HFFc6 (cell line): ENCODE measurements at regions not wholly inside any gene's neighbourhood (a gene's known extent, or its start where the extent isn't known, plus 50 kb on each side); places are given as distances from the start of the nearest gene placed in this dataset.
"Not testable (repeated sequence)": the region's sequence is repeated elsewhere in the genome, so short reads cannot be mapped to it uniquely, and the experiment has no call there.

ENCODE experiments used
- DNase-seq: peaks from one replicate; pipeline ENCODE4 v3.0.0-alpha.2; 2018
- H3K27ac Mint-ChIP-seq: 2 replicates; pipeline ENCODE4 v1.8.0; 2020; ENCODE audit warnings: mild to moderate bottlenecking, mixed read lengths
- H3K27me3 Mint-ChIP-seq: 2 replicates; pipeline ENCODE4 v1.8.0; 2021; ENCODE audit warnings: mild to moderate bottlenecking, moderate library complexity, mixed read lengths; ENCODE audit not compliant: insufficient read depth
- H3K36me3 Mint-ChIP-seq: 2 replicates; pipeline ENCODE4 v1.8.0; 2021; ENCODE audit warnings: low read depth, mixed read lengths
- H3K4me1 Mint-ChIP-seq: 2 replicates; pipeline ENCODE4 v1.8.0; 2020; ENCODE audit warnings: low read depth, mixed read lengths
- H3K4me3 Mint-ChIP-seq: 2 replicates; pipeline ENCODE4 v1.8.0; 2020; ENCODE audit warnings: mild to moderate bottlenecking, moderate library complexity, mixed read lengths
- H3K9me3 Mint-ChIP-seq: 2 replicates; pipeline ENCODE4 v1.8.0; 2020; ENCODE audit warnings: mild to moderate bottlenecking, mixed read lengths
- CTCF ChIP-seq: fragments of 200-600 bp; sonication (generic); IDR thresholded peaks from 2 replicates; pipeline ENCODE4 v1.5.0; 2021; ENCODE audit warnings: antibody characterized with exemption, mild to moderate bottlenecking

- Mint-ChIP-seq H3K36me3 (no peaks in the 10 kb centered on the region), H3K27ac (no peak overlapping the region), H3K4me3 (no peak overlapping the region), H3K27me3 (no peaks in the 10 kb centered on the region), H3K4me1 (no peaks in the 10 kb centered on the region), H3K9me3 (peaks cover 29% of the 10 kb centered on the region)
- TF ChIP-seq CTCF, result no peak
- DNase-seq, result no peak
Observed at GRCh38 chr4:179328627-179329026, 1886.4 kb upstream of the AGA start.

DNA sequence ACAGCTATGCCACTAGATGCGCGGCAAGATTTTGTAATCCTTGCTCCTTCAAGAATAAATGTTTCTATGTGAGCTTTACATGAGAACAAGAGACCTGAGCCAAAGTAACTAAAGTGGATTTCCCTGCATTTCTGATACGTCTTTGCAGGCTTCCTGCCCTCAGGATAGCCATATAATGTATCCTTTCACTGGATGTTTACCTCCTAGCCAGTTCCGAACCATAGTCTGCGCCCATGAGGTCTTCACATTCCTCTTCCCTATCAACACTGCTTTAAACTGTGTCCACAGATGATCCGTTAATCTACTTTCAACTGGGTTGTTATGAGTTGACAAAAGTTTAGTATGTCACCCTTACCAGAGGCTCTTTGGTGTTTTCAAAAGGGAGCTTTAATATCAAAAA lies 1889.1 kb upstream of the AGA start:
- no peak for DNase-seq
- Mint-ChIP-seq H3K4me1 (no peaks in the 10 kb centered on the region), H3K27me3 (no peaks in the 10 kb centered on the region), H3K4me3 (no peak overlapping the region), H3K27ac (no peak overlapping the region), H3K9me3 (peaks cover 16% of the 10 kb centered on the region), H3K36me3 (no peaks in the 10 kb centered on the region)
- TF ChIP-seq CTCF, result no peak

DNA sequence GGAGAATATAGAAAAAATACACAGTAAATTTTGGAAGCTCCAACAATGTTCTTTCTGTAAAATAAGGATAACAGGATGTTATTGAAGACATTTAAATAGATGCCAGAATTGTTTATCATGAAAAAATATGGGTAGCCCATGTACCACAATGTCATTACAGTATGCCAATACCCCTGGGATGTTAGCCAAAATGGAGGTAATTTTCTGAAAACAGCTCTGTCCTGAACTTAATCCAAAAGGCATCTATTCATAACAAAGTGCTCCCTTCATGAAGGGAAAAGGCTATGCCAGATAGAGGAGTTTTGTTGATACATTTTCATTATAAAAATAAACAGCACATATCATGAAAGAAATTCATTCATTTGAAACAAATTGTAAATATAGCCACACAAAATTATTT lies 1902.6 kb upstream of the AGA start:
- H3K4me3 Mint-ChIP-seq, result no peak overlapping the region
- no peak overlapping the region for H3K27ac Mint-ChIP-seq
- H3K9me3 Mint-ChIP-seq, result peaks cover 28% of the 10 kb centered on the region
- peaks cover 5% of the 10 kb centered on the region; the same call in 1 of the 2 replicates for H3K36me3 Mint-ChIP-seq
- no peak for DNase-seq
- H3K4me1 Mint-ChIP-seq, result no peaks in the 10 kb centered on the region
- H3K27me3 Mint-ChIP-seq, result no peaks in the 10 kb centered on the region; the same call in 1 of the 2 replicates
- no peak for TF ChIP-seq CTCF

- no peak for TF ChIP-seq CTCF
- no peak for DNase-seq
- no peak overlapping the region for H3K27ac Mint-ChIP-seq
- peaks cover 46% of the 10 kb centered on the region for H3K9me3 Mint-ChIP-seq
- H3K36me3 Mint-ChIP-seq, result peaks cover 5% of the 10 kb centered on the region; the same call in 1 of the 2 replicates
- no peaks in the 10 kb centered on the region for H3K4me1 Mint-ChIP-seq
- no peaks in the 10 kb centered on the region; the same call in 1 of the 2 replicates for H3K27me3 Mint-ChIP-seq
- no peak overlapping the region for H3K4me3 Mint-ChIP-seq
Observed at GRCh38 chr4:179352221-179352620, 1910.0 kb upstream of the AGA start.

GRCh38 chr4:179353786-179354185 lies 1911.5 kb upstream of the AGA start:
- no peak for DNase-seq
- no peaks in the 10 kb centered on the region for H3K36me3 Mint-ChIP-seq
- H3K4me1 Mint-ChIP-seq, result no peaks in the 10 kb centered on the region
- H3K27ac Mint-ChIP-seq, result no peak overlapping the region
- no peaks in the 10 kb centered on the region; the same call in 1 of the 2 replicates for H3K27me3 Mint-ChIP-seq
- peaks cover 49% of the 10 kb centered on the region for H3K9me3 Mint-ChIP-seq
- H3K4me3 Mint-ChIP-seq, result no peak overlapping the region
- TF ChIP-seq CTCF, result no peak

GRCh38 chr4:179361978-179362486 lies 1919.8 kb upstream of the AGA start:
- H3K36me3 Mint-ChIP-seq, result no peaks in the 10 kb centered on the region
- TF ChIP-seq CTCF, result no peak
- no peak overlapping the region for H3K4me3 Mint-ChIP-seq
- no peak overlapping the region for H3K27ac Mint-ChIP-seq
- no peak for DNase-seq
- no peaks in the 10 kb centered on the region for H3K27me3 Mint-ChIP-seq
- peaks cover 46% of the 10 kb centered on the region for H3K9me3 Mint-ChIP-seq
- H3K4me1 Mint-ChIP-seq, result no peaks in the 10 kb centered on the region

DNA sequence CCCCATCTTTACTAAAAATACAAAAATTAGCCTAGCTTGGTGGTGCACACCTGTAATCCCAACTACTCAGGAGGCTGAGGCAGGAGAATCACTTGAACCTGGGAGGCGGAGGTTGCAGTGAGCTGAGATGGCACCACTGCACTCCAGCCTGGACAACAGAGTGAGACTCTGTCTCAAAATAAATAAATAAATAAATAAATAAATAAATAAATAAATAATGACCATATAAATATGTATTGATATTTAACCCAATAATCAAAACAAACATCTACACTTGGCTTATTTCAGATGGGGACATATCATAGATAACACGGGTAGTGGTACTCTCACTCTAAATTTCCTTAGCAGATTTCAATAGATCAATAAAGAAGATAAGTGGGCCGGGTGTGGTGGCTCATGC lies 1923.7 kb upstream of the AGA start:
- not testable (repeated sequence) for H3K36me3 Mint-ChIP-seq, H3K27me3 Mint-ChIP-seq, DNase-seq, H3K4me3 Mint-ChIP-seq, H3K27ac Mint-ChIP-seq, H3K4me1 Mint-ChIP-seq
- H3K9me3 Mint-ChIP-seq, result peaks cover 46% of the 10 kb centered on the region
